ENCODE measurements at regions not wholly inside any gene's neighbourhood (a gene's known extent, or its start where the extent isn't known, plus 50 kb on each side); places are given as distances from the start of the nearest gene placed in this dataset.

DNA sequence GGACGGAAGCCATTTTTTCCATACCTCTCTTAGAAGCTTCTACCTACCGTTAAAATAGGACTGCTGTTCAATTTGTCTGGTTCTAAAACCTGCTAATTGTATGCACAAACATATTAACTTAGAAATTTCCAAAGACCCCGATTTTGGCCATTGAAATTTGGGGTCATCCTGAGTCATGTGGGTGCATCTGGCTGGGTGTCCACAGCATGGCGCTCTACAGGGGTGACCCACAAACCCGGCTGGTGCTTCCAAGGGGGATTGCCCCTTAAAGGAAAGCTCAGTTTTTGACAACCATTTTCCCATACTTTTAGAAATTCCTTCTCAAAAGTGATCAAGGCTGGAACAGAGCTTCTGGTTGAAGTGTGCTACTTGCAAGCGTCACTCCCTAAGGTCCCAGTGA is 83.9 kb upstream of the EIF5 start:
- Histone ChIP-seq H3K27me3 (ENCODE audit: control insufficient read depth, insufficient read depth, low read length) (no peaks in the 10 kb centered on the region), H3K36me3 (ENCODE audit: control insufficient read depth, insufficient read depth, low read length) (no peaks in the 10 kb centered on the region), H3K4me3 (ENCODE audit: low read depth, low read length) (no peak overlapping the region)
- DNase-seq (ENCODE audit: low read depth), result no peak
- TF ChIP-seq, protein P1, sequence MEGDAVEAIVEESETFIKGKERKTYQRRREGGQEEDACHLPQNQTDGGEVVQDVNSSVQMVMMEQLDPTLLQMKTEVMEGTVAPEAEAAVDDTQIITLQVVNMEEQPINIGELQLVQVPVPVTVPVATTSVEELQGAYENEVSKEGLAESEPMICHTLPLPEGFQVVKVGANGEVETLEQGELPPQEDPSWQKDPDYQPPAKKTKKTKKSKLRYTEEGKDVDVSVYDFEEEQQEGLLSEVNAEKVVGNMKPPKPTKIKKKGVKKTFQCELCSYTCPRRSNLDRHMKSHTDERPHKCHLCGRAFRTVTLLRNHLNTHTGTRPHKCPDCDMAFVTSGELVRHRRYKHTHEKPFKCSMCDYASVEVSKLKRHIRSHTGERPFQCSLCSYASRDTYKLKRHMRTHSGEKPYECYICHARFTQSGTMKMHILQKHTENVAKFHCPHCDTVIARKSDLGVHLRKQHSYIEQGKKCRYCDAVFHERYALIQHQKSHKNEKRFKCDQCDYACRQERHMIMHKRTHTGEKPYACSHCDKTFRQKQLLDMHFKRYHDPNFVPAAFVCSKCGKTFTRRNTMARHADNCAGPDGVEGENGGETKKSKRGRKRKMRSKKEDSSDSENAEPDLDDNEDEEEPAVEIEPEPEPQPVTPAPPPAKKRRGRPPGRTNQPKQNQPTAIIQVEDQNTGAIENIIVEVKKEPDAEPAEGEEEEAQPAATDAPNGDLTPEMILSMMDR (IDR thresholded peaks at IDR 0.05; ENCODE audit: insufficient read depth, low read length, severe bottlenecking), result no peak
- FAIRE-seq, result no peak

DNA sequence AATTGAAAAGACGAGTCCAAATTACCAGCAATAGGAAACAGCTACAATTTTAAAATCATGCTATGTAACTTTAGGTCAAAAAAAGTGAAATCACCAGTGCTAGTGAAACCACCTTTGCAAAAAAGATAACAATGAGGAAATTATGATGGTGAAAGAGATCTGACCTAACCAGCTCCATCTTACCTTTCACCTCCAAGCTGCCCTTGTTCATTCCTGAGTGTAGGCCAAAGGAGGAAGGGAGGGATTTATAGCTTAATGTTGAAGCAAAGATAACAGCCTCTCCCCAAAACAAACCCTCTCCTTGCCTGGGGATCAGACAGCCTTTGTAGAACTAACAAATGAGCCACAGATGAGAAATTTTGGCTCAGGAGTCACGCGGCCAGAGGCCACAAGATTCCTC is 83.2 kb upstream of the EIF5 start:
- FAIRE-seq, result no peak
- Histone ChIP-seq H3K4me3 (ENCODE audit: low read depth, low read length) (no peak overlapping the region), H3K36me3 (ENCODE audit: control insufficient read depth, insufficient read depth, low read length) (no peaks in the 10 kb centered on the region), H3K27me3 (ENCODE audit: control insufficient read depth, insufficient read depth, low read length) (peaks cover 2% of the 10 kb centered on the region)
- DNase-seq (ENCODE audit: low read depth), result no peak
- TF ChIP-seq, protein P1 (IDR thresholded peaks at IDR 0.05; ENCODE audit: insufficient read depth, low read length, severe bottlenecking), result no peak

DNA sequence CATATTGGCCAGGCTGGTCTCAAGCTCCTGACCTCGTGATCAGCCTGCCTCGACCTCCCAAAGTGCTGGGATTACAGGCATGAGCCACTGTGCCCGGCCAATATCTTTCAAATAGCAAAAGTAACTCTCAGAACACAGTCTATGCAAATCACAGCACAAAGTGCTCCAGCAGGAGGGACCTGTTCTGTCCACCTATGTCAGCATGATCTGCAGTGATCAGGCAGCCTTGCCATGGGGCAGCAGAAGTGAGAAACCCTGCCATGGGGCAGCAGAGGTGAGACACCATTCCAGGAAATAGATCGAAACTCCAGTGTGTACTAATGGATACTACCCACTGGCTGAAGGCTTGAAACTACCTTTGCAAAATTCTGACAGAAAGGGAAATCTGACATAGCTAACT is 78.5 kb upstream of the EIF5 start:
- FAIRE-seq, result no peak
- H3K36me3 ChIP-seq (ENCODE audit: control insufficient read depth, insufficient read depth, low read length), result no peaks in the 10 kb centered on the region
- no peak overlapping the region for H3K4me3 ChIP-seq (ENCODE audit: low read depth, low read length)
- H3K27me3 ChIP-seq (ENCODE audit: control insufficient read depth, insufficient read depth, low read length), result peaks cover 2% of the 10 kb centered on the region
- TF ChIP-seq, protein P1 (IDR thresholded peaks at IDR 0.05; ENCODE audit: insufficient read depth, low read length, severe bottlenecking), result no peak
- no peak for DNase-seq (ENCODE audit: low read depth)

DNA sequence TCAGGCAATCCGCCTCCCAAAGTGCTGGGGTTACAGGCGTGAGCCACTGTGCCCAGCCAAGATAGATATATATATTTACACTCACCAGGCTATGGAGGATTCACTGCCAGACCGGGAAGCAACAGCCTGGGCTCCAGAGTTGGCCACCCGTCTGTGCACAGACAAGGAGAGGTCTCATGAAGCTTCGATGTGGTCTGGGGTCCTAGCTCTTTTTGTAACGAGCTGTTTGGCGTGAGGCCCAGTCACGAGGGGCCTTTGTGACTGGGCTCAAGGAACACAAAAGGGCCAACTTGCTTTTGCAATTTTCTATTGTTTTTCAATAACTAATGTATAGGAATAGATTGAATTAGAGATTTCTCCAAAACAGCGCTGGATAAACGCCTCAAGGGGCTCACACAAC is 77.6 kb upstream of the EIF5 start:
- peaks cover 2% of the 10 kb centered on the region for H3K27me3 ChIP-seq (ENCODE audit: control insufficient read depth, insufficient read depth, low read length)
- H3K36me3 ChIP-seq (ENCODE audit: control insufficient read depth, insufficient read depth, low read length), result no peaks in the 10 kb centered on the region
- no peak for DNase-seq (ENCODE audit: low read depth)
- H3K4me3 ChIP-seq (ENCODE audit: low read depth, low read length), result no peak overlapping the region
- no peak for FAIRE-seq
- TF ChIP-seq, protein P1 (IDR thresholded peaks at IDR 0.05; ENCODE audit: insufficient read depth, low read length, severe bottlenecking), result no peak

- TF ChIP-seq, protein P1 (IDR thresholded peaks at IDR 0.05; ENCODE audit: insufficient read depth, low read length, severe bottlenecking), result no peak
Measured at GRCh38 chr14:103257211-103257962, 76.7 kb upstream of the EIF5 start.

GRCh38 chr14:103258211-103258610 is 75.8 kb upstream of the EIF5 start:
- FAIRE-seq, result no peak
- TF ChIP-seq, protein P1 (IDR thresholded peaks at IDR 0.05; ENCODE audit: insufficient read depth, low read length, severe bottlenecking), result no peak
- Histone ChIP-seq H3K36me3 (ENCODE audit: control insufficient read depth, insufficient read depth, low read length) (no peaks in the 10 kb centered on the region), H3K4me3 (ENCODE audit: low read depth, low read length) (no peak overlapping the region), H3K27me3 (ENCODE audit: control insufficient read depth, insufficient read depth, low read length) (peaks cover 2% of the 10 kb centered on the region)
- DNase-seq (ENCODE audit: low read depth), result no peak

More at GRCh38 chr14:103257211-103257962, 76.7 kb upstream of the EIF5 start:
- Histone ChIP-seq H3K27me3 (ENCODE audit: control insufficient read depth, insufficient read depth, low read length) (peaks cover 2% of the 10 kb centered on the region), H3K36me3 (ENCODE audit: control insufficient read depth, insufficient read depth, low read length) (no peaks in the 10 kb centered on the region), H3K4me3 (ENCODE audit: low read depth, low read length) (no peak overlapping the region)
- DNase-seq (ENCODE audit: low read depth), result peak; percentile 41
- no peak for FAIRE-seq
